ENCODE measurements at regions not wholly inside any gene's neighbourhood (a gene's known extent, or its start where the extent isn't known, plus 50 kb on each side); places are given as distances from the start of the nearest gene placed in this dataset.
"Not testable (repeated sequence)": the region's sequence is repeated elsewhere in the genome, so short reads cannot be mapped to it uniquely, and the experiment has no call there.

- not testable (repeated sequence) for TF ChIP-seq CTCF (conservative IDR thresholded peaks at IDR 0.05; ENCODE audit: low read depth, low read length); EZH2phosphoT487 (IDR thresholded peaks at IDR 0.05; ENCODE audit: borderline replicate concordance, low read length); EZH2 (IDR thresholded peaks at IDR 0.05; ENCODE audit: low read length, unreplicated experiment)
Measured at GRCh38 chr14:105775349-105775923, 249.1 kb downstream of the TMEM121 start.
